Iris pigment epithelial cell (primary cell): ENCODE measurements at regions not wholly inside any gene's neighbourhood (a gene's known extent, or its start where the extent isn't known, plus 50 kb on each side); places are given as distances from the start of the nearest gene placed in this dataset.

Source experiments
- DNase-seq: peaks from one replicate; pipeline ENCODE4 v3.0.0-alpha.2; 2011; ENCODE audit warnings: low read depth

GRCh38 chr2:19784456-19784855 lies 117.3 kb downstream of the TTC32 start:
- DNase-seq: no peak

GRCh38 chr2:19783935-19784334 lies 117.8 kb downstream of the TTC32 start:
- no peak for DNase-seq

GRCh38 chr2:19776941-19777514 lies 124.8 kb downstream of the TTC32 start:
- no peak for DNase-seq

GRCh38 chr2:19775838-19776237 lies 125.9 kb downstream of the TTC32 start:
- DNase-seq: peak; percentile 53

GRCh38 chr2:19775315-19775714 lies 126.5 kb downstream of the TTC32 start:
- DNase-seq: no peak

GRCh38 chr2:19774805-19775176 lies 127.0 kb downstream of the TTC32 start:
- peak; percentile 38 for DNase-seq

GRCh38 chr2:19772981-19773380 lies 128.8 kb downstream of the TTC32 start:
- no peak for DNase-seq

GRCh38 chr2:19769513-19769912 lies 132.3 kb downstream of the TTC32 start:
- peak; percentile 38 for DNase-seq

GRCh38 chr2:19767899-19768298 lies 133.9 kb downstream of the TTC32 start:
- no peak for DNase-seq

- DNase-seq: peak; percentile 80
Observed at GRCh38 chr2:19764998-19765397, 136.8 kb downstream of the TTC32 start.

GRCh38 chr2:19763731-19764130 lies 138.1 kb downstream of the TTC32 start:
- no peak for DNase-seq

- DNase-seq: no peak
Observed at GRCh38 chr2:19762959-19763605, 138.7 kb downstream of the TTC32 start.

GRCh38 chr2:19762142-19762541 lies 139.6 kb downstream of the TTC32 start:
- peak; percentile 56 for DNase-seq

- DNase-seq: no peak
Observed at GRCh38 chr2:19759880-19760279, 141.9 kb downstream of the TTC32 start.

- DNase-seq: no peak
Observed at GRCh38 chr2:19758658-19759057, 143.1 kb downstream of the TTC32 start.

GRCh38 chr2:19757586-19757985 lies 144.2 kb downstream of the TTC32 start:
- DNase-seq: no peak

GRCh38 chr2:19754907-19755306 lies 146.9 kb downstream of the TTC32 start:
- DNase-seq: no peak

GRCh38 chr2:19753818-19754217 lies 148.0 kb downstream of the TTC32 start:
- DNase-seq: no peak

- DNase-seq: no peak
Observed at GRCh38 chr2:19753314-19753713, 148.5 kb downstream of the TTC32 start.

- DNase-seq: no peak
Observed at GRCh38 chr2:19752500-19752899, 149.3 kb downstream of the TTC32 start.

- DNase-seq: no peak
Observed at GRCh38 chr2:19751631-19752030, 150.2 kb downstream of the TTC32 start.

- no peak for DNase-seq
Observed at GRCh38 chr2:19750136-19750535, 151.6 kb downstream of the TTC32 start.

GRCh38 chr2:19749507-19749836 lies 152.3 kb downstream of the TTC32 start:
- DNase-seq: no peak
